Kidney epithelial cell (primary cell): ENCODE measurements at regions not wholly inside any gene's neighbourhood (a gene's known extent, or its start where the extent isn't known, plus 50 kb on each side); places are given as distances from the start of the nearest gene placed in this dataset.

Source experiments
- DNase-seq: peaks from one replicate; pipeline ENCODE4 v3.0.0-alpha.2; 2010; ENCODE audit warnings: low read depth
- H3K27me3 ChIP-seq: 2 replicates; pipeline ENCODE4 v1.6.0; 2011; ENCODE audit warnings: low read length; ENCODE audit not compliant: control insufficient read depth, insufficient read depth
- H3K36me3 ChIP-seq: 2 replicates; pipeline ENCODE4 v1.5.1; 2011; ENCODE audit warnings: low read length; ENCODE audit not compliant: control insufficient read depth, insufficient read depth
- H3K4me3 ChIP-seq: 2 replicates; pipeline ENCODE4 v1.5.1; 2011; ENCODE audit warnings: low read depth, mild to moderate bottlenecking, control low read depth, low read length
- TF ChIP-seq, protein P1 (sequence below): IDR thresholded peaks from 2 replicates; pipeline ENCODE4 v1.5.1; 2011; ENCODE audit warnings: mild to moderate bottlenecking, moderate library complexity, low read length, control low read depth, inconsistent platforms; ENCODE audit not compliant: insufficient read depth, poor library complexity, severe bottlenecking

- TF ChIP-seq, protein P1, sequence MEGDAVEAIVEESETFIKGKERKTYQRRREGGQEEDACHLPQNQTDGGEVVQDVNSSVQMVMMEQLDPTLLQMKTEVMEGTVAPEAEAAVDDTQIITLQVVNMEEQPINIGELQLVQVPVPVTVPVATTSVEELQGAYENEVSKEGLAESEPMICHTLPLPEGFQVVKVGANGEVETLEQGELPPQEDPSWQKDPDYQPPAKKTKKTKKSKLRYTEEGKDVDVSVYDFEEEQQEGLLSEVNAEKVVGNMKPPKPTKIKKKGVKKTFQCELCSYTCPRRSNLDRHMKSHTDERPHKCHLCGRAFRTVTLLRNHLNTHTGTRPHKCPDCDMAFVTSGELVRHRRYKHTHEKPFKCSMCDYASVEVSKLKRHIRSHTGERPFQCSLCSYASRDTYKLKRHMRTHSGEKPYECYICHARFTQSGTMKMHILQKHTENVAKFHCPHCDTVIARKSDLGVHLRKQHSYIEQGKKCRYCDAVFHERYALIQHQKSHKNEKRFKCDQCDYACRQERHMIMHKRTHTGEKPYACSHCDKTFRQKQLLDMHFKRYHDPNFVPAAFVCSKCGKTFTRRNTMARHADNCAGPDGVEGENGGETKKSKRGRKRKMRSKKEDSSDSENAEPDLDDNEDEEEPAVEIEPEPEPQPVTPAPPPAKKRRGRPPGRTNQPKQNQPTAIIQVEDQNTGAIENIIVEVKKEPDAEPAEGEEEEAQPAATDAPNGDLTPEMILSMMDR: no peak
- no peak for DNase-seq
These were observed 358.2 kb upstream of the MEF2C start for GRCh38 chr5:89241186-89241585.

DNA sequence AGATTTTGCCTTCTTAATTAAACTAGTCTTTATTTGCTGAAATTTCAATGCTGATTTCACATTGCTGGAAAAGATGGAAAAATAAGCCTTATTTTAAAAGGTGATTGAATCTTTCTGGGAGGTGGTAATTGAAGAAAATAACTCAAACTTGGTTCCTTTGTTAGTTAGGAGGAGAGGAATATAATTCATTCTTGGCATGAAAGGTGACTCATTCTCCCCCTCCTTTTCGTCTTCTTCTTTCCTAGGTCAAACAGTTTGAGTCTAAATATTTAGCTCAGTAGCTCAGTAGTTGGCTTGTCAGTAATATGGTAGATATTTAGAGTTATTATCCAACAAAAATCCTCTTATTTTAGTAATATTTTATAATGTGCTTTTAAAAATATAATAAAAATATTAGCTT is 353.9 kb upstream of the MEF2C start:
- TF ChIP-seq, protein P1: no peak
- DNase-seq: no peak
- H3K4me3 ChIP-seq: no peak overlapping the region
- H3K27me3 ChIP-seq: no peaks in the 10 kb centered on the region
- H3K36me3 ChIP-seq: no peaks in the 10 kb centered on the region

More at GRCh38 chr5:89241186-89241585, 358.2 kb upstream of the MEF2C start:
- no peaks in the 10 kb centered on the region for H3K36me3 ChIP-seq
- H3K4me3 ChIP-seq: no peak overlapping the region
- H3K27me3 ChIP-seq: no peaks in the 10 kb centered on the region

DNA sequence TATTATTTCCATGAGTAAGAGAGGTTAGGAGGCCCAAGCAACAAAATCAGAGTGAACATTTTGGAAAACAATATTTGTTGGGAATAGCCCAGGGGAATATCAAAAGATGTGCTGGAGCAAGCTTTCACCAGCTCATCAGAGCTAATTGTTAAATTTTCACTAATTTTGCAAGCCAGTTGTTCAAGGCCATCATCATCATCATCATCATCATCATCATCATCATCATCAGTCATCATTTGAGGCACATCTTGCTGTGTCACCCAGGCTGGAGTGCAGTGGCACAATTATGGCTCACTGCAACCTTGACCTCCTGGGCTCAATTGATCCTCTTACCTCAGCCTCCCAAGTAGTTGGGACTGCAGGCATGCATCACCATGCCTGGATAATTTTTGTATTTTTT is 350.5 kb upstream of the MEF2C start:
- Histone ChIP-seq H3K36me3 (no peaks in the 10 kb centered on the region), H3K4me3 (no peak overlapping the region), H3K27me3 (no peaks in the 10 kb centered on the region)
- TF ChIP-seq, protein P1: no peak
- no peak for DNase-seq

- TF ChIP-seq, protein P1: no peak
- no peaks in the 10 kb centered on the region for H3K36me3 ChIP-seq
- H3K27me3 ChIP-seq: no peaks in the 10 kb centered on the region
- DNase-seq: no peak
- no peak overlapping the region for H3K4me3 ChIP-seq
These were observed 349.2 kb upstream of the MEF2C start for GRCh38 chr5:89232139-89232603.

DNA sequence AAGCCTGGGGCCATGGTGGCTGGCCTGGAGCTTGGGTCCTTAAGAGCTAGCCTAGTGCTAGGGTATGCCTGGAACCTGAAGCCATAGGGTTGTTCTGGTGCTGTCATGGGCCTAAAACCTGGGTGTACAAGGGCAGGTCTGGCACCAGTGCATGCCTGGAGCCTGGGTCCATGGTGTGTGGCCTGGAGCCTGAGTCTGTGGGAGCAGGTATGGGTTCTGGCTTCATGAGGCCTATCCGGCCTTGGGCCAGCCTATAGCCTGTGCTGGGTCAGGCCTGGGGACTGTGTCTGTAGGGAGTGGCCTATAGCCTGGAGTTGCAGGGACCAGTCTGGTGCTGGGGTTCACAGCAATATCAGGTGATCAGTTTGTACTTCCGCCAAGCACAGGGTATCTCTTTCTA is 347.2 kb upstream of the MEF2C start:
- Histone ChIP-seq H3K36me3 (no peaks in the 10 kb centered on the region), H3K4me3 (no peak overlapping the region), H3K27me3 (no peaks in the 10 kb centered on the region)
- DNase-seq: no peak
- TF ChIP-seq, protein P1: no peak

DNA sequence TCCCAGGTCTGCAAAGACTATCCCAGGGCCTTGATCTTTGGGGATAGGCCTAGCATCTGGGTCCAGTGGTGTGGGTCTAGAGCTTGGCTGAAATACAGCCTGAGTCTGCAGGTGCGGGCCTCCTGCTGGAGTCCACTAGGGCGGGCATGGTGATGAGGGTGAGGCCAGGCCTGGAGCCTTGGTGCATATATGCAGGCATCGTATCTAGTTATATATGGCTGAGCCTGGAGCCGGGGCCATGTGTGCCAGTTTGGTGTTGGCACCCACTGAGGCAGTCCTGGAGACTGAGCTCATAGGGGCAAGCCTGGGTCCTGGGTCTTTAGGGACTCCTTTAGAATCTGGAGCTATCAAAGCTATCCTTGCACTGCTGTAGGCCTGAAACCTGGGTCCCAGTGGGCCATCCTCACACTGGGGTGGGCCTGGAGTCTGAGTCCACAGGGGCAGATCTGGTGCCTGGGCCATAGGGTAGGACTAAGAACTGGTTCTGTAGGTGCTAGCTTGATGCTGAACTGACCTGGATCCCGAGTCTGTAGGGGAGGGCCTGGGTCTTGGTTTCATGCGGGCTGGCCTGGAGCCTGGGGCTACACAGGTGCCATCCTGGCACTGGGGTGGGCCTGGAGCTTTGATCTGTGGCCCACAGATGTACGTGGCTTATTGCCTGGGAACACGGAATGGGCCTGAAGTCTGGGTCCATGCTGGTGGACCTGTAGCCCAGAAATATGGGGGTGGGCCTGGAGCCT is 346.5 kb upstream of the MEF2C start:
- Histone ChIP-seq H3K36me3 (no peaks in the 10 kb centered on the region), H3K4me3 (no peak overlapping the region), H3K27me3 (no peaks in the 10 kb centered on the region)
- TF ChIP-seq, protein P1: no peak
- no peak for DNase-seq
